D721Med (cell line): ENCODE measurements at regions not wholly inside any gene's neighbourhood (a gene's known extent, or its start where the extent isn't known, plus 50 kb on each side); places are given as distances from the start of the nearest gene placed in this dataset.
"Not testable (repeated sequence)": the region's sequence is repeated elsewhere in the genome, so short reads cannot be mapped to it uniquely, and the experiment has no call there.

ENCODE experiments used
- DNase-seq: peaks from one replicate; pipeline ENCODE4 v3.0.0; 2011; ENCODE audit warnings: low spot score; ENCODE audit not compliant: insufficient read length
- FAIRE-seq: peaks from 2 replicates; lab custom pipeline; 2011; peaks lifted over from hg19 to GRCh38; lab: Jason Lieb, UNC
- TF ChIP-seq, protein P1 (sequence below): IDR thresholded peaks from 2 replicates; pipeline ENCODE4 v1.5.1; 2012; ENCODE audit warnings: mild to moderate bottlenecking, control low read depth; ENCODE audit not compliant: insufficient read depth; ENCODE audit errors: missing control alignments

- DNase-seq (no peak), FAIRE-seq (no peak)
- TF ChIP-seq, protein P1, sequence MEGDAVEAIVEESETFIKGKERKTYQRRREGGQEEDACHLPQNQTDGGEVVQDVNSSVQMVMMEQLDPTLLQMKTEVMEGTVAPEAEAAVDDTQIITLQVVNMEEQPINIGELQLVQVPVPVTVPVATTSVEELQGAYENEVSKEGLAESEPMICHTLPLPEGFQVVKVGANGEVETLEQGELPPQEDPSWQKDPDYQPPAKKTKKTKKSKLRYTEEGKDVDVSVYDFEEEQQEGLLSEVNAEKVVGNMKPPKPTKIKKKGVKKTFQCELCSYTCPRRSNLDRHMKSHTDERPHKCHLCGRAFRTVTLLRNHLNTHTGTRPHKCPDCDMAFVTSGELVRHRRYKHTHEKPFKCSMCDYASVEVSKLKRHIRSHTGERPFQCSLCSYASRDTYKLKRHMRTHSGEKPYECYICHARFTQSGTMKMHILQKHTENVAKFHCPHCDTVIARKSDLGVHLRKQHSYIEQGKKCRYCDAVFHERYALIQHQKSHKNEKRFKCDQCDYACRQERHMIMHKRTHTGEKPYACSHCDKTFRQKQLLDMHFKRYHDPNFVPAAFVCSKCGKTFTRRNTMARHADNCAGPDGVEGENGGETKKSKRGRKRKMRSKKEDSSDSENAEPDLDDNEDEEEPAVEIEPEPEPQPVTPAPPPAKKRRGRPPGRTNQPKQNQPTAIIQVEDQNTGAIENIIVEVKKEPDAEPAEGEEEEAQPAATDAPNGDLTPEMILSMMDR: no peak
Measured at GRCh38 chr2:49643149-49643548, 488.8 kb upstream of the FSHR start.

- TF ChIP-seq, protein P1: no peak
- DNase-seq (no peak), FAIRE-seq (no peak)
Measured at GRCh38 chr2:49640630-49641029, 486.3 kb upstream of the FSHR start.

- FAIRE-seq: no peak
- DNase-seq: no peak
- TF ChIP-seq, protein P1: no peak
Measured at GRCh38 chr2:49621016-49621415, 466.7 kb upstream of the FSHR start.

GRCh38 chr2:49619804-49620203 lies 465.5 kb upstream of the FSHR start:
- FAIRE-seq: no peak
- TF ChIP-seq, protein P1: peak; percentile 13
- no peak for DNase-seq

DNA sequence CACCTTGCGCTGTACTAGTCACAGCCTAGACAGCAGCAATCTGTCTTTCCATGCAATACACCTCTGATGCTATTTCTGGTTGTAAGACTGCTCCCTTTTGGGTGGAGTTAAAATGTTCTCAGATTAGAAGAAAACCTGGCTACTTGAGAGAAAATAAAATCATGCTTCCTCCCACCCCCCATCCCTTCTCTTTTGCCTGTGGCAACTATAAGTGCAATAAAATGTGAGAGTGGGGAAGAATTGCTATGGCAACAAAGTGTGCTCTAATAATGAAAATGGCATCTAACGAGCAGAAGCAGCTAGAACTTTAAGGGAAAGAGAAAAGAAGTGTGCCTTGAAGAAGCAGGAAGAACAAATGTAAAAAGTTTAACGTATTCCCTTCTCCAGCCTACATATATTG lies 464.2 kb upstream of the FSHR start:
- no peak for FAIRE-seq
- TF ChIP-seq, protein P1: no peak
- DNase-seq: no peak

- FAIRE-seq (peak; percentile 95), DNase-seq (no peak)
- TF ChIP-seq, protein P1: peak; percentile 73
Measured at GRCh38 chr2:49616800-49617199, 462.5 kb upstream of the FSHR start.

DNA sequence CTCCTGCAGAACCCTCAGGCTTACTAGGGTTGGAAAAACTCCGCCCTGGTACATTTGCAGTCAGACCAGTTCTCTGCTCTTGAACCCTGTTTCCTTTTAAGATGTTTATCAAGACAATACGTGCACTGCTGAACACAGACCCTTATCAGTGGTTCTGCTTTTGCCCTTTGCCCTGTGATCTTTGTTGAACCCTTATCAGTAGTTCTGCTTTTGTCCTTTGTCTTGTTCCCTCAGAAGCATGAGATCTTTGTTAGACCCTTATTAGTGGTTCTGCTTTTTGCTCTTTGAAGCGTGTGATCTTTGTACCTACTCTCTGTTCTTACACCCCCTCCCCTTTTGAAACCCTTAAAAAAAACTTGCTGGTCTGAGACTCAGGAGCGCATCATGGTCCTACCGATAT lies 457.5 kb upstream of the FSHR start:
- DNase-seq, FAIRE-seq: not testable (repeated sequence)

GRCh38 chr2:49600524-49600923 lies 446.2 kb upstream of the FSHR start:
- no peak for FAIRE-seq
- DNase-seq: no peak
- TF ChIP-seq, protein P1: no peak
